ENCODE measurements at regions not wholly inside any gene's neighbourhood (a gene's known extent, or its start where the extent isn't known, plus 50 kb on each side); places are given as distances from the start of the nearest gene placed in this dataset.

DNA sequence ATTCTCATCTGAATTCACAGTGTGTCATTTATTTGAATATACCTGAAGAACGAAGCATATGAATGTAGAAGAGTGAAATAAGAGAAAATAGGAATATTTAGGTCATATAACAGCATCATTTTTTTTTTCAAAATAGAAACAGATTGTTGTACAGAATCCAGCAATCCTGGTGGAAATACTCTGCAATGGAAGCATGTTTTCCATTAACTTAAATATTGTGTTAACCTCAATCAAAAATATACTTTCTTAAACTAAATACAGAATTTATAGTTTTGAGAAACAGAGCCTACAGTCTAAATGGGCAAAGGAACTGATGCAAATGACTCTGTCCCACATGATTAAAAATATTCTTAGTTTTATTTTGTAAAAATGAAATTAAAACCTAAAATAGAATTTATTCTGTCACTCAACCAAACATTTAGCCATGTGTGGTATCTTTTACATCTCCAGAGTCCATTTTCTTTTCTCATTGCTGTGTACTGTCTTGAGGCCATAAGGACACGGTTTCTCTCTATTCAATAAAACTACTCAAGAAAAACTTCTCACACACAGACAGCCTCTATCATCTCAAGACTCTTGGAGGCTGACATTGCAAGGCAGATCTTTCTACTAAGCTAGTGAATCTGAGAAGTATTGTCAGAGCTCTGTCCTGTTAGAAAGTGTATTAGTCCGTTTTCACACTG lies 322.6 kb downstream of the LTN1 start:
- H4K20me1 ChIP-seq (ENCODE audit: insufficient read depth, low read length, poor library complexity, severe bottlenecking) = no peaks in the 10 kb centered on the region
- TF ChIP-seq, protein P1, sequence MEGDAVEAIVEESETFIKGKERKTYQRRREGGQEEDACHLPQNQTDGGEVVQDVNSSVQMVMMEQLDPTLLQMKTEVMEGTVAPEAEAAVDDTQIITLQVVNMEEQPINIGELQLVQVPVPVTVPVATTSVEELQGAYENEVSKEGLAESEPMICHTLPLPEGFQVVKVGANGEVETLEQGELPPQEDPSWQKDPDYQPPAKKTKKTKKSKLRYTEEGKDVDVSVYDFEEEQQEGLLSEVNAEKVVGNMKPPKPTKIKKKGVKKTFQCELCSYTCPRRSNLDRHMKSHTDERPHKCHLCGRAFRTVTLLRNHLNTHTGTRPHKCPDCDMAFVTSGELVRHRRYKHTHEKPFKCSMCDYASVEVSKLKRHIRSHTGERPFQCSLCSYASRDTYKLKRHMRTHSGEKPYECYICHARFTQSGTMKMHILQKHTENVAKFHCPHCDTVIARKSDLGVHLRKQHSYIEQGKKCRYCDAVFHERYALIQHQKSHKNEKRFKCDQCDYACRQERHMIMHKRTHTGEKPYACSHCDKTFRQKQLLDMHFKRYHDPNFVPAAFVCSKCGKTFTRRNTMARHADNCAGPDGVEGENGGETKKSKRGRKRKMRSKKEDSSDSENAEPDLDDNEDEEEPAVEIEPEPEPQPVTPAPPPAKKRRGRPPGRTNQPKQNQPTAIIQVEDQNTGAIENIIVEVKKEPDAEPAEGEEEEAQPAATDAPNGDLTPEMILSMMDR (conservative IDR thresholded peaks at IDR 0.05; ENCODE audit: low read length) = no peak
- no peak for TF ChIP-seq EZH2phosphoT487 (IDR thresholded peaks at IDR 0.05; ENCODE audit: borderline replicate concordance)
- no peak overlapping the region for H2AFZ ChIP-seq (ENCODE audit: low read length)
- H3K4me3 ChIP-seq (ENCODE audit: low read length, poor library complexity, severe bottlenecking) = no peak overlapping the region
- no peaks in the 10 kb centered on the region for H3K27me3 ChIP-seq (ENCODE audit: insufficient read depth, low read length, poor library complexity, severe bottlenecking)
- no peaks in the 10 kb centered on the region for H3K9me2 ChIP-seq (replicated peaks; ENCODE audit: low read depth, low read length)
- no peak overlapping the region for H3K4me2 ChIP-seq (ENCODE audit: low read depth, low read length, poor library complexity, severe bottlenecking)
- H3K4me1 ChIP-seq (ENCODE audit: insufficient read depth, low read length, poor library complexity, severe bottlenecking) = no peaks in the 10 kb centered on the region
- no peaks in the 10 kb centered on the region for H3K36me3 ChIP-seq (ENCODE audit: insufficient read depth, low read length)
- 0 out of 2 replicates have a peak, but pooled peaks cover 3% of the 10 kb centered on the region for H3K9me3 ChIP-seq (ENCODE audit: insufficient read depth, low read depth, low read length)
- no peaks in the 10 kb centered on the region for H3F3A ChIP-seq (ENCODE audit: low read depth)
- H3K79me2 ChIP-seq (ENCODE audit: insufficient read depth, low read length) = no peaks in the 10 kb centered on the region
- H3K9ac ChIP-seq (ENCODE audit: low read depth, low read length, poor library complexity, severe bottlenecking) = no peak overlapping the region

- 0 out of 2 replicates have a peak, but pooled peaks cover 3% of the 10 kb centered on the region for H3K9me3 ChIP-seq (ENCODE audit: insufficient read depth, low read depth, low read length)
- H2AFZ ChIP-seq (ENCODE audit: low read length) = no peak overlapping the region
- H3F3A ChIP-seq (ENCODE audit: low read depth) = no peaks in the 10 kb centered on the region
- TF ChIP-seq, protein P1 (conservative IDR thresholded peaks at IDR 0.05; ENCODE audit: low read length) = no peak
- no peak for TF ChIP-seq EZH2phosphoT487 (IDR thresholded peaks at IDR 0.05; ENCODE audit: borderline replicate concordance)
- no peaks in the 10 kb centered on the region for H3K9me2 ChIP-seq (replicated peaks; ENCODE audit: low read depth, low read length)
- H3K4me3 ChIP-seq (ENCODE audit: low read length, poor library complexity, severe bottlenecking) = no peak overlapping the region
- no peak overlapping the region for H3K4me2 ChIP-seq (ENCODE audit: low read depth, low read length, poor library complexity, severe bottlenecking)
- H3K4me1 ChIP-seq (ENCODE audit: insufficient read depth, low read length, poor library complexity, severe bottlenecking) = no peaks in the 10 kb centered on the region
- H3K27me3 ChIP-seq (ENCODE audit: insufficient read depth, low read length, poor library complexity, severe bottlenecking) = no peaks in the 10 kb centered on the region
- no peaks in the 10 kb centered on the region for H3K79me2 ChIP-seq (ENCODE audit: insufficient read depth, low read length)
- H3K9ac ChIP-seq (ENCODE audit: low read depth, low read length, poor library complexity, severe bottlenecking) = no peak overlapping the region
- H4K20me1 ChIP-seq (ENCODE audit: insufficient read depth, low read length, poor library complexity, severe bottlenecking) = no peaks in the 10 kb centered on the region
- no peaks in the 10 kb centered on the region for H3K36me3 ChIP-seq (ENCODE audit: insufficient read depth, low read length)
These were observed 323.4 kb downstream of the LTN1 start for GRCh38 chr21:28669321-28669720.

DNA sequence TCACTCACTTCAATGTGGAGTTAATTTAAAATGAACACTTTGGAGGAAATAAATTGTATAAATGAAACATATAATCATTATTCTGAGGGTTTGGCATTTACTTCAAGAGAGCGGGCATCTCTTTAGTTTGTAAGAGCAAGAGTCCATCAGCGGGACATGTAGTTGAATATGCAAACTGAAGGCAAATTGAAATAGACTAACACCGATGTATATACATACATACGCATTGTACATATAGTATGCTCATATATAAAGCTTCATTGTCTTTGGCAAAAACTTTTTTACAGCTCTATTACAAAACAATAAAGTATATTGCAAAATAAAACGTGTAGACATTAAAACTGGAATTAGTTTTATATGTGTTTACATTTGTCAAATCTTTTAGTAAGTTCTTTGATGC lies 328.9 kb downstream of the LTN1 start:
- H3K4me1 ChIP-seq (ENCODE audit: insufficient read depth, low read length, poor library complexity, severe bottlenecking) = no peaks in the 10 kb centered on the region
- no peak overlapping the region for H3K9ac ChIP-seq (ENCODE audit: low read depth, low read length, poor library complexity, severe bottlenecking)
- H3K9me2 ChIP-seq (replicated peaks; ENCODE audit: low read depth, low read length) = no peaks in the 10 kb centered on the region
- H3K4me2 ChIP-seq (ENCODE audit: low read depth, low read length, poor library complexity, severe bottlenecking) = no peak overlapping the region
- H3F3A ChIP-seq (ENCODE audit: low read depth) = no peaks in the 10 kb centered on the region
- H3K9me3 ChIP-seq (ENCODE audit: insufficient read depth, low read depth, low read length) = no peaks in the 10 kb centered on the region
- no peaks in the 10 kb centered on the region for H3K36me3 ChIP-seq (ENCODE audit: insufficient read depth, low read length)
- no peaks in the 10 kb centered on the region for H3K27me3 ChIP-seq (ENCODE audit: insufficient read depth, low read length, poor library complexity, severe bottlenecking)
- no peaks in the 10 kb centered on the region for H3K79me2 ChIP-seq (ENCODE audit: insufficient read depth, low read length)
- TF ChIP-seq, protein P1 (conservative IDR thresholded peaks at IDR 0.05; ENCODE audit: low read length) = no peak
- no peak for TF ChIP-seq EZH2phosphoT487 (IDR thresholded peaks at IDR 0.05; ENCODE audit: borderline replicate concordance)
- H3K4me3 ChIP-seq (ENCODE audit: low read length, poor library complexity, severe bottlenecking) = no peak overlapping the region
- no peak overlapping the region for H2AFZ ChIP-seq (ENCODE audit: low read length)
- H4K20me1 ChIP-seq (ENCODE audit: insufficient read depth, low read length, poor library complexity, severe bottlenecking) = no peaks in the 10 kb centered on the region

All from Loucy (cell line).